HEK293 (cell line): ENCODE measurements at regions not wholly inside any gene's neighbourhood (a gene's known extent, or its start where the extent isn't known, plus 50 kb on each side); places are given as distances from the start of the nearest gene placed in this dataset.
"Not testable (repeated sequence)": the region's sequence is repeated elsewhere in the genome, so short reads cannot be mapped to it uniquely, and the experiment has no call there.

Experiments
- YY1 ChIP-seq: fragments of 450-650 bp; formaldehyde crosslinking; IDR thresholded peaks from 2 replicates; pipeline ENCODE4 v1.5.1; 2018; ENCODE audit warnings: missing biosample characterization, missing genetic modification characterization
- ZNF660 ChIP-seq: fragments of 450-650 bp; IDR thresholded peaks from 2 replicates; pipeline ENCODE4 v1.5.1; 2018; ENCODE audit warnings: missing biosample characterization, mild to moderate bottlenecking, missing genetic modification characterization
- ZNF837 ChIP-seq: fragments of 450-650 bp; formaldehyde crosslinking; IDR thresholded peaks from 2 replicates; pipeline ENCODE4 v1.5.1; 2016; ENCODE audit warnings: missing biosample characterization, missing genetic modification characterization

DNA sequence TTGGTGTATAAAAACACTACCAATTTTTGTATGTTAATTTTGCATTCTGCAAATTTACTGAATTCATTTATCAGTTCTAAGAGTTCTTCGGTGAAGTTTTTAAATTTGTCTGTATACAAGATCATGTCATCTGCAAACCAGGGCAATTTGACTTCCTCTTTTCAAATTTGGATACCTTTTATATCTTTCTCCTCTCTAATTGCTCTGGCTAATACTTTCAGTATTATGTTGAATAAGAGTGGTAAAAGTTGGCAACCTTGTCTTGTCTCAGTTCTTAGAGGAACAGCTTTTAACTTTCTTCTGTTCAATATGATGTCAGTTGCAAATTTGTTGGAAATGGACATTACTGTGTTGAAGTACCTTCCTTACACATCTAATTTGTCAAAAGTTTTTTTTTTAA, 149.1 kb upstream of the ATP10B start:
- not testable (repeated sequence) for TF ChIP-seq ZNF660; ZNF837 (tag by site-specific recombination); YY1 (tag by site-specific recombination)
